Cerebellar nuclear complex (tissue), 1 donor: ENCODE measurements at regions not wholly inside any gene's neighbourhood (a gene's known extent, or its start where the extent isn't known, plus 50 kb on each side); places are given as distances from the start of the nearest gene placed in this dataset.

Experiments used
- DNase-seq, 2 experiments: peaks; one replicate each; lab custom pipeline; 2025; lab: John Stamatoyannopoulos, UW

- no peak for DNase-seq
Measured at GRCh38 chr5:139733698-139734538, 61.7 kb upstream of the PSD2 start.

- no peak for DNase-seq
Measured at GRCh38 chr5:139734539-139734916, 61.1 kb upstream of the PSD2 start.

- DNase-seq: no peak
Measured at GRCh38 chr5:139738193-139739149, 57.1 kb upstream of the PSD2 start.

- DNase-seq: no peak
Measured at GRCh38 chr5:139739150-139739974, 56.2 kb upstream of the PSD2 start.

- DNase-seq: no peak
Measured at GRCh38 chr5:139740138-139740991, 55.2 kb upstream of the PSD2 start.

- DNase-seq: no peak
Measured at GRCh38 chr5:139740992-139741672, 54.5 kb upstream of the PSD2 start.

GRCh38 chr5:139741823-139742172, 53.8 kb upstream of the PSD2 start:
- DNase-seq: no peak

- DNase-seq: no peak
Measured at GRCh38 chr5:139742173-139742903, 53.3 kb upstream of the PSD2 start.

- DNase-seq: no peak
Measured at GRCh38 chr5:139743001-139743771, 52.4 kb upstream of the PSD2 start.

- no peak for DNase-seq
Measured at GRCh38 chr5:139743804-139744203, 51.8 kb upstream of the PSD2 start.

- peak; percentile 59 to 90 for DNase-seq
Measured at GRCh38 chr5:139744471-139745131, 51.0 kb upstream of the PSD2 start.

- DNase-seq: no peak
Measured at GRCh38 chr5:139745132-139745799, 50.3 kb upstream of the PSD2 start.

GRCh38 chr5:139745800-139746690, 49.6 kb upstream of the PSD2 start:
- peak in 1 of 2 experiments; percentile 29 for DNase-seq
